Aorta (tissue), 5 donors: ENCODE measurements at regions not wholly inside any gene's neighbourhood (a gene's known extent, or its start where the extent isn't known, plus 50 kb on each side); places are given as distances from the start of the nearest gene placed in this dataset.

ENCODE experiments used
- ATAC-seq: fragments of 200-7000 bp; cut with Tn5 transposase; one replicate; pipeline ENCODE4 v1.9.1; 2022; ENCODE audit warnings: moderate library complexity; ENCODE audit not compliant: low FRiP score
- DNase-seq, 2 donors: peaks; one replicate each; pipeline ENCODE4 v3.0.0-alpha.2; 2020
- H3K27ac ChIP-seq, 2 donors: one replicate each; pipeline ENCODE4 v1.5.1; 2013; ENCODE audit warnings: low read length in 2 of 2, mild to moderate bottlenecking in 2 of 2, moderate library complexity in 2 of 2, control low read depth in 1 of 2, inconsistent platforms in 1 of 2, low read depth in 1 of 2
- H3K27me3 ChIP-seq, 2 donors: one replicate each; pipeline ENCODE4 v1.6.1; 2013; ENCODE audit warnings: control low read depth in 1 of 2, low read length in 1 of 2, mild to moderate bottlenecking in 1 of 2, moderate library complexity in 1 of 2; ENCODE audit not compliant: insufficient read depth in 2 of 2, control insufficient read depth in 1 of 2
- H3K36me3 ChIP-seq, 2 donors: one replicate each; pipeline ENCODE4 v1.6.1; 2013; ENCODE audit warnings: control low read depth in 1 of 2, low read length in 1 of 2, mild to moderate bottlenecking in 1 of 2; ENCODE audit not compliant: insufficient read depth in 2 of 2, control insufficient read depth in 1 of 2
- H3K4me1 ChIP-seq, 2 donors: one replicate each; pipeline ENCODE4 v1.6.1; 2013; ENCODE audit warnings: low read length in 2 of 2, control low read depth in 1 of 2, mild to moderate bottlenecking in 1 of 2, moderate library complexity in 1 of 2; ENCODE audit not compliant: insufficient read depth in 2 of 2, control insufficient read depth in 1 of 2
- H3K4me3 ChIP-seq, 2 donors: one replicate each; pipeline ENCODE4 v1.5.1; 2013; ENCODE audit warnings: low read length in 2 of 2, control low read depth in 1 of 2, mild to moderate bottlenecking in 1 of 2
- H3K9me3 ChIP-seq: one replicate; pipeline ENCODE4 v1.6.1; 2013; ENCODE audit warnings: mild to moderate bottlenecking, low read length; ENCODE audit not compliant: control insufficient read depth
- WGBS, 2 donors: extraction: QIAGEN DNeasy Blood & Tissue Kit; methylation state at CpG; one replicate each; pipeline ENCODE4 v1.1.7; 2013; 5-methylcytosine and 5-hydroxymethylcytosine counted together
- intact Hi-C, 2 donors: fragments of 100-400 bp; cut with DNase I; formaldehyde crosslinking; loops; one replicate each; pipeline versions ENCODE4 v1.14.2 to v1.15.0; 2022
- donor health status: healthy with polysubstance abuse.
- donor health status: Bipolar disorder and iron deficiency.
- donor health status: DM: no; HTN: no; CAD: no.
- donor health status: DM: no; HTN: no; CAD: no.
- donor health status: DM: yes; HTN: yes; CAD: no.

- 82 to 85% methylated on average over 10 of the region's 10 CpGs for WGBS, 2 donors
- Histone ChIP-seq H3K36me3 (no peaks in the 10 kb centered on the region), H3K9me3 (no peaks in the 10 kb centered on the region), H3K4me1 (no peaks in the 10 kb centered on the region), H3K4me3 (no peak overlapping the region), H3K27me3 (no peaks in the 10 kb centered on the region), H3K27ac (no peak overlapping the region)
- ATAC-seq (no peak), DNase-seq (no peak)
- intact Hi-C loops, result no loop called here
These were observed 208.3 kb downstream of the BCL11B start for GRCh38 chr14:99063620-99064225.

- no peaks in the 10 kb centered on the region for H3K4me1 ChIP-seq
- 82 to 83% methylated on average over 9 of the region's 9 CpGs for WGBS, 2 donors
- DNase-seq (no peak), ATAC-seq (no peak)
- H3K27ac ChIP-seq, result no peak overlapping the region
- no peaks in the 10 kb centered on the region for H3K27me3 ChIP-seq
- no peak overlapping the region for H3K4me3 ChIP-seq
- intact Hi-C loops, result no loop called here
- no peaks in the 10 kb centered on the region for H3K9me3 ChIP-seq
- H3K36me3 ChIP-seq, result no peaks in the 10 kb centered on the region
These were observed 207.6 kb downstream of the BCL11B start for GRCh38 chr14:99064262-99064954.

GRCh38 chr14:99065551-99065950 lies 206.4 kb downstream of the BCL11B start:
- H3K9me3 ChIP-seq, result peaks cover 2% of the 10 kb centered on the region
- H3K36me3 ChIP-seq, result no peaks in the 10 kb centered on the region
- WGBS, 2 donors, result 91 to 92% methylated on average over 3 of the region's 3 CpGs
- no peak overlapping the region for H3K27ac ChIP-seq
- H3K4me3 ChIP-seq, result no peak overlapping the region
- H3K27me3 ChIP-seq, result no peaks in the 10 kb centered on the region
- intact Hi-C loops, result no loop called here
- DNase-seq (no peak), ATAC-seq (no peak)
- no peaks in the 10 kb centered on the region for H3K4me1 ChIP-seq

GRCh38 chr14:99066378-99066777 lies 205.6 kb downstream of the BCL11B start:
- H3K4me3 ChIP-seq, result no peak overlapping the region
- H3K27me3 ChIP-seq, result no peaks in the 10 kb centered on the region
- 89 to 95% methylated on average over 23 of the region's 23 CpGs for WGBS, 2 donors
- peaks cover 4% of the 10 kb centered on the region for H3K9me3 ChIP-seq
- no peaks in the 10 kb centered on the region for H3K4me1 ChIP-seq
- H3K36me3 ChIP-seq, result no peaks in the 10 kb centered on the region
- ATAC-seq (no peak), DNase-seq (no peak)
- H3K27ac ChIP-seq, result no peak overlapping the region
- intact Hi-C loops, result no loop called here

GRCh38 chr14:99067141-99067920 lies 204.7 kb downstream of the BCL11B start:
- DNase-seq, result no peak
- no peaks in the 10 kb centered on the region for H3K4me1 ChIP-seq

GRCh38 chr14:99067927-99068326 lies 204.1 kb downstream of the BCL11B start:
- Histone ChIP-seq H3K27me3 (no peaks in the 10 kb centered on the region), H3K4me1 (no peaks in the 10 kb centered on the region), H3K9me3 (peaks cover 4% of the 10 kb centered on the region), H3K27ac (no peak overlapping the region), H3K4me3 (no peak overlapping the region), H3K36me3 (no peaks in the 10 kb centered on the region)
- DNase-seq (no peak), ATAC-seq (no peak)
- WGBS, 2 donors, result 95 to 96% methylated on average over 5 of the region's 5 CpGs
- intact Hi-C loops, result no loop called here

More at GRCh38 chr14:99067141-99067920, 204.7 kb downstream of the BCL11B start:
- Histone ChIP-seq H3K9me3 (peaks cover 4% of the 10 kb centered on the region), H3K27me3 (no peaks in the 10 kb centered on the region), H3K36me3 (no peaks in the 10 kb centered on the region), H3K4me3 (no peak overlapping the region), H3K27ac (no peak overlapping the region)
- WGBS, 2 donors, result 90 to 94% methylated on average over 2 of the region's 2 CpGs
- ATAC-seq, result peak; percentile 37
- intact Hi-C loops, result no loop called here

- WGBS, 2 donors, result 79 to 81% methylated on average over 3 of the region's 3 CpGs
- Histone ChIP-seq H3K4me3 (no peak overlapping the region), H3K27me3 (no peaks in the 10 kb centered on the region), H3K36me3 (no peaks in the 10 kb centered on the region), H3K27ac (no peak overlapping the region), H3K9me3 (peaks cover 4% of the 10 kb centered on the region), H3K4me1 (no peaks in the 10 kb centered on the region)
- ATAC-seq, result no peak
- intact Hi-C loops, result no loop called here
- DNase-seq, result no peak
These were observed 202.1 kb downstream of the BCL11B start for GRCh38 chr14:99069946-99070345.

- Histone ChIP-seq H3K27me3 (no peaks in the 10 kb centered on the region), H3K4me3 (no peak overlapping the region), H3K4me1 (no peaks in the 10 kb centered on the region), H3K9me3 (peaks cover 4% of the 10 kb centered on the region), H3K27ac (no peak overlapping the region), H3K36me3 (no peaks in the 10 kb centered on the region)
- DNase-seq (no peak), ATAC-seq (no peak)
- intact Hi-C loops, result no loop called here
- 85 to 95% methylated on average over 12 of the region's 12 CpGs for WGBS, 2 donors
These were observed 199.6 kb downstream of the BCL11B start for GRCh38 chr14:99072433-99072832.
